ENCODE measurements at regions not wholly inside any gene's neighbourhood (a gene's known extent, or its start where the extent isn't known, plus 50 kb on each side); places are given as distances from the start of the nearest gene placed in this dataset.

DNA sequence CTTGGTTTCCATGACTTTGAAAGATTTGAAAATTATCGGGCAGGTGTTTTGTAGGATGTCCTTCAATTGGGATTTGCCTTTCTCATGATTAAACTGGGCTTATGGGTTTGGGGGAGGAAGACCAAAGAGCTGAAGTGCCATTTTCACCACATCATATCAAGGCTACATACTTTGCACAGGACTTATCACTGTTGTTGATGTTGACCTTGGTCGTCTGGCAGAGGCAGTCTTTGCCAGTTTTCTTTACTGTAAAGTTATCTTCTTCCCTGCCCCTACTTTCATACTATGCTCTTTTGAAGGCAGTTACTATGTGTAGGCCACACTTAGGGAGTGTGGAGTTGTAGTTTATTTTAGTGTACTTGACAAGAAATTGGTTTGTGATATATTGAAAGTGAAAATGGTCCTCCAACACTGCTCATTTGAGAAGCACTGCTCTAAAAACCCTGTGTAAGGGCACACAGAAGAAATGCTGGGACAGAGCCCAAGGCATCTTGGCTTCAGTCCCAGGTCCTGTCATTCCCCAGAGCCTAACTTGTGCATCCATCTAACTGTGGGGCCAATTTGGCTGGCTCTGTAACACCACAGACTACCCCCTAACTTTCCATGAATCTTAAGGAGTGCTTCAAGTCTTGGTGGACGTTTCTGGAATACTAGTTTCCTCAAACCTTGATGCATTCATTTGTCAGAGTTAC is 384.9 kb downstream of the KCNRG start:
- no peak for DNase-seq

GRCh38 chr13:50401049-50401505 is 385.8 kb downstream of the KCNRG start:
- no peak for DNase-seq

DNA sequence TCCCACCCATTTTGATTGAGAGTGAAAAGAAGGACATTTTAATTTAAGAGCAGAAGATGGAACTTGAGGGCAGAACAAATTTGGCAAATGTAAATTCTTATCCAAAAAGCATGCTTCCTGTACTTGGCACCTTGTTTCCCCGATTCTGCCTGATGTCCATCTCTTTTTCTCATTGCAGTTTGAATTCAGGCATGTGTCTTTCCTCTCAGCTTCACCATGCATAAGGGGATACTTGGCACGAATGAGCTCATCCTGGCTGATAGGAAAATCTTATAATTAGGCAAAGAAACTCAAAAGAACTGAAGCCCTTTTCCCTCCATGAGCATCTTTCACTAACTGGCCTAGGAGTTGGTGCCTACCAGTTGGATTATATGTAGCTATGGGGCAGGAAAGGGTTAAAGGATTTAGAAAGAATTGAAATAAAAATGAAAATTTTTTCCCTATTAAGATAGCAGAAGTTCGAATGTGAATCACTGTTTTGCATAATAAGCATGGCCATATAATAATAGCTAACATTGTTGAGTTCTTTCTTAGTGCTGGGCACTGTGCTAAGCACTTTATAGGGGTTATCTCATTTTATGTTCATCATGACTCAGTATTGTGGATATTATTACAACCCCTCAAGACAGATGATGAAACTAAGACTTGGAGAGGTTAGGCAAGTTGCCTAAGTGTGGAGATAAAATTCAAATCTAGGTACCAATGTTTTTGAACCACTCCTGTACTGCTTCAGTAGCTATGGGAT is 386.6 kb downstream of the KCNRG start:
- no peak for DNase-seq

DNA sequence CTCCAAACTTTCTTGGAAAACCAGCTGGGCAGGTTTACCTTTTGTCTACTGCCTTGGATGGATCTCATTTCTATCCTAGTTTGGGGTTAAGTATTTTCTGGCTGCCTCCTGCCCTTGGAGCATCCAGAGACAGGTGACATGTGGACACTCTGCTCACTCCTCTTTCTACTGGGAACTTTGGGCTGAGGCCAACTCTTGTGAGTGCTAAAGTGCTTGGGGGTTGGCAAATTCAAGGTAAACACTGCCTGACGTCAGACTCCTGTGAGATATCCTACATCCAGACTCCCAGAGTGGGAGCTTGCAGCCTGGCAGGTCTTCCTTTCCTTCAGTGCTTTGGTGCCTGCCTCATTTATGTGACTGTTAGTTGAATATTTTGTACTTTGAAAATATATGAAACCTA is 388.1 kb downstream of the KCNRG start:
- no peak for DNase-seq

- DNase-seq = no peak
Measured at GRCh38 chr13:50404116-50404515, 388.9 kb downstream of the KCNRG start.

DNA sequence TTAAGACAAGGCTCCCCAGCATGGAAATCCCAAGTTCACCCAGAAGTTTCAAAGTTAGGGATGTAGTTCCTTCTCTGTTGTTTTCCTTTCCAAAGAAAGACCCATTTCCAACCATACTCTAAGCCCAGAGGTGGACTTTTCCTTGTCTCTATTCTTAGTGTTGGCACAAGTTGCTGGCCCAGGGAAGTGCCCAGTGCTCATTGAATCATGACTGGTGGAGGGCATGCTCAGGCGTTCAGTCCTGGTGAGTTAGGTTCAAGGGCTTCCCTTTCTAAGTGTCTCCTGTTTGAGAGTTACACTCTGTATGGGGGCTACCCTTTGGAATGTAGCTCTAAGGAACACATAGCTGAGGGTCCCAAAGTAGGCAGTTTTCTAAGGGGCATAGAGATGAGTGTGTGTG is 389.5 kb downstream of the KCNRG start:
- DNase-seq = no peak

GRCh38 chr13:50406831-50407230 is 391.6 kb downstream of the KCNRG start:
- DNase-seq = no peak

DNA sequence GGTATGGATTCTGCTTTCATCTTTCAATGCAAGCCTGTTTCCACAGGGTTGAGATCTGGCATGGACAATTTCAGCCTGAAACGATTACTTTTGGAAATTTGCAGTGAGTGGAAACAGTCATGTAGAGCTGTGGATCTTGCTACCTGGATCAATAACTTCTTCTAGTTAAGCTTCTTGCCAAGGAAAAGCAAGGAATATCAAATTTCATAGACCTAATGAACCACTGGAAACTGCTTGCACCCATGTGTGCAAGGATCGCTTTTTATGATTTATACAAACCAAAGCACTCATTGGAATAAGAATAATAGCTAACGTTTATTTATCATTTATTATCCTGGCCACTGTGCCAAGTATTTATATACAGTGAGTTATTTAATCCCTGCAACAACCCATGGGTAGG is 392.8 kb downstream of the KCNRG start:
- no peak for DNase-seq

GRCh38 chr13:50409220-50409619 is 394.0 kb downstream of the KCNRG start:
- no peak for DNase-seq

DNA sequence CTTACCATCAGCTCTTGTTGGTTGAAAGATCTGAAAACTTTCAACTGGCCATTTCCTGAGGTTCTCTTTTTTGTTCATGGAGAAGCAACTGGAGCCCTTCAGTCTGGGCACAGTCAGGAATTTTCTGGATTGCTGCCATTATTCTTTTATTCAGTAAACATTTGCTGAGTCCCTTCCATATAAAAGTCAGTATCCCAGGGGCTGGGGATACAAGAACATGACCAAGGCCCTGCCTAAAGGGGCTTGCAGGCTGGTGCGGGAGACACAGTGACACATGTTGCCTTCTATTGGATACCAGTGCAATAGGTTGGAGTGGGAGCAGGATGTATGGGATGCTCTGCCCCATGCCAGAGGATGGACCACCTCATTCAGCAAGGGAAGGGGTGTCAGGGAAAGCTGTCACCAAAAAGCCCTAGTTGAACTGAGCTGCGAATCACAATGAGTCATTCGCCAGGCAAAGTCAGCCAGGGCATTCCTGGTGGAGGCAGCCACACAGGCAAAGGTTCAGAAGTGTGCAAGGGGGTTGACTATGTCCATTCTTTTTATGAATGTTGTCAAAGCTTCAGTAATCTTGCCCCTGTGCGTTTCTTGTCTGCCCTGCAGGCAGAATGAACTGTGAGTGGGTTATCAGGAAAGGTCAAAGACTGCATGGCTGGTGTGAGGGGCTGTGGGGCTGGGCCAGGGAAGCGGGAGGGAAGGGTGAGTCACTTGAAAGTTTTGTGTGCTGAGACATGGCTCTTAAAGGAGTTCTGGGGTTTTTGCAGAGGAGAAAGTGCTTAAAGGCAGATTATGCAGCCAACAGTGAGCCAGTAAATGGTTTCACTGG is 395.9 kb downstream of the KCNRG start:
- no peak for DNase-seq

- no peak for DNase-seq
Measured at GRCh38 chr13:50412046-50412617, 396.9 kb downstream of the KCNRG start.

DNA sequence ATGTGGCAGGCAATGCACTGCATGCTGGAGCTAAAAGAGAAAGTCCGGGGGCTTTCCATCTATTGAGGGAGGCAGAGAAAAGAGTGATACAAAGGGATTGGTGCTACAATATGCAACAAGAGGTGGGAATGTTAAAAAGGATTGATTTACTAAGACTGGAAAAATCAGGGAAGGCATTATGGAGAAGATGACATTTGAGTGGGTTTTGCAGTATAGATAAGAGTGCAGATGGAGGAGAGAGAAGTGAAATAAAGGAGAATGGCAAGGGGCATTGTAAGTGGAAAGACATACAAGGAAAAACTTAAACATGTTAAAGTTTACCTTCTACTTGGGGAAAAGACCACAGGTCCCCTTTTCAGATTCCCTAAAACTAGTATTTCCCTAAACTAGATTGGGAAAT is 399.4 kb downstream of the KCNRG start:
- no peak for DNase-seq

- DNase-seq = no peak
Measured at GRCh38 chr13:50415428-50415827, 400.2 kb downstream of the KCNRG start.

- DNase-seq = no peak
Measured at GRCh38 chr13:50417597-50417996, 402.4 kb downstream of the KCNRG start.

DNA sequence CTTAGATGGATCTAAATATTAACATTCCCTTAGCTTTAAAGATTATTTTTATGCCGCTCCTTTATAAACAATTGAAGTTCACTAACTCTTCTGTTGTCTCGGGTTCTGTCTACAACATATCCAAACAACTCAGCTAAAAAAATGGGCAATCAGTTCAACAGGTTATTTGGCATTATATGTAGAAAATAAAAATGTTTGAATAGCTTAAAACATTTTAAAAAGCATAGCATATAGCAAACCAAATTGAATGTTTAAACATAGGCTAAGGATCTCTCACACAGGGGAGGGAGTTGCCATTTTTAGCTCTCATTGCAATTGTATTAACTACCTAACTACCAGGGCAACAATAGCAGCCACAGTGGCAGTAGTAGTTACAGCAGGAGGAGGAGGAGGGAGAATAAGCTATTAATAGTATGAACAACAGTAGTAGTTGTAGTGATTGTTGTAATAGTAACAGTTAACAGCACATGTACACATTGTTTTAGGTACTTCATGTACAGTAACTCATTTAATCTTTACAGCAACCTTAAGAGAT is 404.2 kb downstream of the KCNRG start:
- DNase-seq = no peak

DNA sequence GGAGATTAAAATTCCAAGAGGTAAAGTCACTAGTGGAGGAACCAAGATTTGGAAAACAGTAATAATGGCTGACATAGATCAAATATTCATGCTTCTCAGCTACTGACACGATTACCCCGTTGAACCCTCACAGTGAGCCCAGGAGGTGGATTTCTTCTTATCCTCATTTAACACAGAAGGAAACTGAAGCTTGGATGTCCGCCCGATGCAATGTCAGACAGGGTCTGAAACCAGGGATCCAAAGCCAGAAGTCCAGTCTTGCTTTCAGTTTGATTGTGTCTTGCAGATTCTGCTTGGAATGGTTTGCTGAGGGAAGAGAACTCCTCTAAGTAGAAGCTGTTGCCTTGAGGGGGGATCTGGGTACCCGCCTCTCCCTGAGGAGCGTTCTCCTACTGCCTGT is 404.7 kb downstream of the KCNRG start:
- no peak for DNase-seq

GRCh38 chr13:50420718-50421472 is 405.7 kb downstream of the KCNRG start:
- no peak for DNase-seq

GRCh38 chr13:50421473-50422130 is 406.4 kb downstream of the KCNRG start:
- DNase-seq = no peak

- DNase-seq = no peak
Measured at GRCh38 chr13:50422181-50423148, 407.2 kb downstream of the KCNRG start.

DNA sequence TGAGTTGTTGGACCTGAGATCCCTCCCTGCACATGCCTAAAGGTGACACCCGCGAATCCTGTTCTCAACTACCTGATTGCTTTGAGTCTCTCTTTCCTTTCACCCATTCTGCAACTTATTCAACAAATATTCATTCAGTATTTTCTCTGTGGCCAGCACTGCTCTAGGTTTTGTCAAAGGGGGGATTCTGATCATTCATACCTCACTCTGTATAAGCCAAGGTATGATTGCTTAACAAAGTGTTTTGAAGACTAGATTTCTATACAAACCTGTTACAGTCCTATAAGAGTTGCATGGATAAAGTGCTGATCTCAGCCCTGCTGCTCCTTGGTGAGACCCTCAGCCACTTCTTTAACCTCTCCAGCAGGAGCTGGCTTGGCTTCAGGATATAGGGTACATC is 409.7 kb downstream of the KCNRG start:
- DNase-seq = no peak

Data from cortex of kidney (tissue), 1 donor.